Epithelial cell of proximal tubule (primary cell): ENCODE measurements at regions not wholly inside any gene's neighbourhood (a gene's known extent, or its start where the extent isn't known, plus 50 kb on each side); places are given as distances from the start of the nearest gene placed in this dataset.
"Not testable (repeated sequence)": the region's sequence is repeated elsewhere in the genome, so short reads cannot be mapped to it uniquely, and the experiment has no call there.

Experiments used
- DNase-seq: peaks from one replicate; pipeline ENCODE4 v3.0.0-alpha.2; 2011; ENCODE audit warnings: low read depth
- H3K4me3 ChIP-seq: 2 replicates; pipeline ENCODE4 v1.5.1; 2011; ENCODE audit warnings: low read depth, mild to moderate bottlenecking, low read length
- CTCF ChIP-seq: conservative IDR thresholded peaks from 2 replicates; pipeline ENCODE4 v1.5.1; 2012; ENCODE audit warnings: low read depth, mild to moderate bottlenecking, low read length

- TF ChIP-seq CTCF, result no peak
- no peak for DNase-seq
These were observed 351.7 kb upstream of the ARID1B start for GRCh38 chr6:156425359-156426020.

GRCh38 chr6:156423829-156424228 is 353.3 kb upstream of the ARID1B start:
- no peak for DNase-seq
- TF ChIP-seq CTCF, result no peak
- no peak overlapping the region for H3K4me3 ChIP-seq

More at GRCh38 chr6:156425359-156426020, 351.7 kb upstream of the ARID1B start:
- H3K4me3 ChIP-seq, result no peak overlapping the region

GRCh38 chr6:156423075-156423474 is 354.1 kb upstream of the ARID1B start:
- no peak for TF ChIP-seq CTCF
- no peak overlapping the region for H3K4me3 ChIP-seq
- DNase-seq, result no peak

- no peak overlapping the region for H3K4me3 ChIP-seq
- no peak for DNase-seq
- no peak for TF ChIP-seq CTCF
These were observed 355.2 kb upstream of the ARID1B start for GRCh38 chr6:156421933-156422332.

- not testable (repeated sequence) for DNase-seq, H3K4me3 ChIP-seq
These were observed 355.9 kb upstream of the ARID1B start for GRCh38 chr6:156421301-156421700.

- TF ChIP-seq CTCF, result no peak
- no peak for DNase-seq
- no peak overlapping the region for H3K4me3 ChIP-seq
These were observed 356.8 kb upstream of the ARID1B start for GRCh38 chr6:156420172-156420993.

- H3K4me3 ChIP-seq, result no peak overlapping the region
- no peak for TF ChIP-seq CTCF
- no peak for DNase-seq
These were observed 357.6 kb upstream of the ARID1B start for GRCh38 chr6:156419594-156419993.
